H1 (cell line): ENCODE measurements at regions not wholly inside any gene's neighbourhood (a gene's known extent, or its start where the extent isn't known, plus 50 kb on each side); places are given as distances from the start of the nearest gene placed in this dataset.

Experiments used
- CHD7 ChIP-seq: fragments of 300-600 bp; sonication (generic); IDR thresholded peaks from 2 replicates; pipeline ENCODE4 v1.7.1; 2012; ENCODE audit warnings: low read length, moderate library complexity, mild to moderate bottlenecking, inconsistent platforms; ENCODE audit not compliant: insufficient replicate concordance
- GABPA ChIP-seq: IDR thresholded peaks from 2 replicates; pipeline ENCODE4 v1.6.1; 2011; ENCODE audit warnings: mild to moderate bottlenecking, low read length, moderate library complexity, borderline replicate concordance; ENCODE audit not compliant: insufficient read depth
- HDAC2 ChIP-seq, 2 experiments: fragments of 300-600 bp in 1 of 2; sonication (generic) in 1 of 2; IDR thresholded peaks; 2 replicates each; pipeline ENCODE4 v1.6.1; 2011 to 2012; ENCODE audit warnings: low read depth in 2 of 2, low read length in 2 of 2, mild to moderate bottlenecking in 2 of 2, moderate library complexity in 2 of 2, borderline replicate concordance in 1 of 2, inconsistent platforms in 1 of 2
- PHF8 ChIP-seq: fragments of 200-600 bp; sonication (generic); conservative IDR thresholded peaks from 2 replicates; pipeline ENCODE4 v1.7.1; 2012; ENCODE audit warnings: low read depth, mild to moderate bottlenecking, inconsistent platforms, low read length, moderate library complexity
- POU5F1 ChIP-seq: IDR thresholded peaks from 2 replicates; pipeline ENCODE4 v1.6.1; 2011; ENCODE audit warnings: low read depth, mild to moderate bottlenecking, low read length, moderate library complexity

GRCh38 chr11:45000918-45001317 is 50.2 kb upstream of the TP53I11 start (continued):
- no peak for TF ChIP-seq CHD7
- no peak for TF ChIP-seq PHF8
- no peak for TF ChIP-seq GABPA
- no peak for TF ChIP-seq HDAC2 (IDR thresholded peaks at IDR 0.05; ENCODE audit: borderline replicate concordance in 1 of 2, low read depth in 2 of 2, low read length in 2 of 2)
- TF ChIP-seq POU5F1, result no peak
